ENCODE measurements at regions not wholly inside any gene's neighbourhood (a gene's known extent, or its start where the extent isn't known, plus 50 kb on each side); places are given as distances from the start of the nearest gene placed in this dataset.
"Not testable (repeated sequence)": the region's sequence is repeated elsewhere in the genome, so short reads cannot be mapped to it uniquely, and the experiment has no call there.

DNA sequence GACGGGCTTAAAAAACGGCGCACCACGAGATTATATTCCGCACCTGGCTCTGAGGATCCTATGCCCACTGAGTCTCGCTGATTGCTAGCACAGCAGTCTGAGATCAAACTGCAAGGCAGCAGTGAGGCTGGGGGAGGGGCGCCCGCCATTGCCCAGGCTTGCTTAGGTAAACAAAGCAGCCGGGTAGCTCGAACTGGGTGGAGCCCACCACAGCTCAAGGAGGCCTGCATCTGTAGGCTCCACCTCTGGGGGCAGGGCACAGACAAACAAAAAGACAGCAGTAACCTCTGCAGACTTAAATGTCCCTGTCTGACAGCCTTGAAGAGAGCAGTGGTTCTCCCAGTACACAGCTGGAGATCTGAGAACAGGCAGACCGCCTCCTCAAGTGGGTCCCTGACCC, 725.6 kb downstream of the NUP35 start:
- TF ChIP-seq EZH2 (IDR thresholded peaks at IDR 0.05; ENCODE audit: borderline replicate concordance, low read length), result not testable (repeated sequence)
- TF ChIP-seq, protein P1, sequence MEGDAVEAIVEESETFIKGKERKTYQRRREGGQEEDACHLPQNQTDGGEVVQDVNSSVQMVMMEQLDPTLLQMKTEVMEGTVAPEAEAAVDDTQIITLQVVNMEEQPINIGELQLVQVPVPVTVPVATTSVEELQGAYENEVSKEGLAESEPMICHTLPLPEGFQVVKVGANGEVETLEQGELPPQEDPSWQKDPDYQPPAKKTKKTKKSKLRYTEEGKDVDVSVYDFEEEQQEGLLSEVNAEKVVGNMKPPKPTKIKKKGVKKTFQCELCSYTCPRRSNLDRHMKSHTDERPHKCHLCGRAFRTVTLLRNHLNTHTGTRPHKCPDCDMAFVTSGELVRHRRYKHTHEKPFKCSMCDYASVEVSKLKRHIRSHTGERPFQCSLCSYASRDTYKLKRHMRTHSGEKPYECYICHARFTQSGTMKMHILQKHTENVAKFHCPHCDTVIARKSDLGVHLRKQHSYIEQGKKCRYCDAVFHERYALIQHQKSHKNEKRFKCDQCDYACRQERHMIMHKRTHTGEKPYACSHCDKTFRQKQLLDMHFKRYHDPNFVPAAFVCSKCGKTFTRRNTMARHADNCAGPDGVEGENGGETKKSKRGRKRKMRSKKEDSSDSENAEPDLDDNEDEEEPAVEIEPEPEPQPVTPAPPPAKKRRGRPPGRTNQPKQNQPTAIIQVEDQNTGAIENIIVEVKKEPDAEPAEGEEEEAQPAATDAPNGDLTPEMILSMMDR (IDR thresholded peaks at IDR 0.05; ENCODE audit: low read length), result not testable (repeated sequence)

All from OCI-LY1 (cell line).